ENCODE measurements at regions not wholly inside any gene's neighbourhood (a gene's known extent, or its start where the extent isn't known, plus 50 kb on each side); places are given as distances from the start of the nearest gene placed in this dataset.

DNA sequence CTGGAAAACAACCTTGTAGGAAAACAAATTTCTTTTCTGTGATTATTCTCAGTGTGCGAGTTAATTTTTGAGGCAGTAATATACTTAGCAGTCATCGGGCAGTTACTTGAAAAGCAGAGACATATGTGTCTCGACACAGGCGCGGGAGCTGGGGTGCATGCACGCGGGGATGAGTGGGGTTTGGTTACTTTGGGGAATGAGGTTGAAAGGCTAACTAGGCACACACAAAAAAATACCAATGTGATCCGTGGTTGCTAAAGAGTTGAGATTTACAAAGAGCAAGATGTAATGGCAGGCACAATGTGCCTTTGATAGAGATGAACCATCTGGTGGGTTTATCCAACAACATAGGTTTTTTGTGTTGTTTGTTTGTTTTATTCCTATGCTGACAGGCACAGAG, 703.8 kb upstream of the EEF2KMT start:
- dilution Hi-C loops (cut with MboI; ENCODE audit: extremely low pct_ligation_motif_present, low sequenced_read_pairs) = loop anchor here (25.0 kb wide), 1 partner anchor 89 kb away; no protein-coding TSS in a partner anchor
- DNase-seq (ENCODE audit: low read depth, low spot score) (no peak), FAIRE-seq (no peak)
- H3K9me3 ChIP-seq (ENCODE audit: control insufficient read depth, low read depth, low read length) = no peaks in the 10 kb centered on the region
- H3K4me1 ChIP-seq (ENCODE audit: control insufficient read depth, extremely low read depth, insufficient read depth, low read length) = no peaks in the 10 kb centered on the region
- H3K4me2 ChIP-seq (ENCODE audit: control insufficient read depth, extremely low read depth, insufficient read depth, low read depth, low read length) = no peak overlapping the region
- no peak overlapping the region for H2AFZ ChIP-seq (ENCODE audit: control insufficient read depth, low read length)
- H4K20me1 ChIP-seq (ENCODE audit: control insufficient read depth, extremely low read depth, insufficient read depth, low read length) = no peaks in the 10 kb centered on the region
- no peak overlapping the region for H3K27ac ChIP-seq (ENCODE audit: control insufficient read depth, insufficient read depth, low read length)
- H3K36me3 ChIP-seq (ENCODE audit: control insufficient read depth in 2 of 2, extremely low read depth in 1 of 2, insufficient read depth in 2 of 2, low read length in 2 of 2) = no peaks in the 10 kb centered on the region
- H3K9me1 ChIP-seq (ENCODE audit: control insufficient read depth, extremely low read depth, insufficient read depth, low read length) = no peaks in the 10 kb centered on the region
- H3K4me3 ChIP-seq (ENCODE audit: control insufficient read depth in 2 of 3, extremely low read depth in 1 of 3, insufficient read depth in 2 of 3, low read depth in 1 of 3, low read length in 3 of 3) = no peak overlapping the region
- H3K27me3 ChIP-seq (ENCODE audit: control insufficient read depth, extremely low read depth, insufficient read depth, low read length) = no peaks in the 10 kb centered on the region
- TF ChIP-seq, protein P1, sequence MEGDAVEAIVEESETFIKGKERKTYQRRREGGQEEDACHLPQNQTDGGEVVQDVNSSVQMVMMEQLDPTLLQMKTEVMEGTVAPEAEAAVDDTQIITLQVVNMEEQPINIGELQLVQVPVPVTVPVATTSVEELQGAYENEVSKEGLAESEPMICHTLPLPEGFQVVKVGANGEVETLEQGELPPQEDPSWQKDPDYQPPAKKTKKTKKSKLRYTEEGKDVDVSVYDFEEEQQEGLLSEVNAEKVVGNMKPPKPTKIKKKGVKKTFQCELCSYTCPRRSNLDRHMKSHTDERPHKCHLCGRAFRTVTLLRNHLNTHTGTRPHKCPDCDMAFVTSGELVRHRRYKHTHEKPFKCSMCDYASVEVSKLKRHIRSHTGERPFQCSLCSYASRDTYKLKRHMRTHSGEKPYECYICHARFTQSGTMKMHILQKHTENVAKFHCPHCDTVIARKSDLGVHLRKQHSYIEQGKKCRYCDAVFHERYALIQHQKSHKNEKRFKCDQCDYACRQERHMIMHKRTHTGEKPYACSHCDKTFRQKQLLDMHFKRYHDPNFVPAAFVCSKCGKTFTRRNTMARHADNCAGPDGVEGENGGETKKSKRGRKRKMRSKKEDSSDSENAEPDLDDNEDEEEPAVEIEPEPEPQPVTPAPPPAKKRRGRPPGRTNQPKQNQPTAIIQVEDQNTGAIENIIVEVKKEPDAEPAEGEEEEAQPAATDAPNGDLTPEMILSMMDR (optimal IDR thresholded peaks at IDR 0.05 in 1 of 3, IDR thresholded peaks at IDR 0.05 in 1 of 3, conservative IDR thresholded peaks at IDR 0.05 in 1 of 3; ENCODE audit: extremely low read depth in 1 of 3, insufficient read depth in 2 of 3, low read length in 3 of 3) = no peak
- no peaks in the 10 kb centered on the region for H3K79me2 ChIP-seq (ENCODE audit: control insufficient read depth, insufficient read depth, low read length)
- no peak overlapping the region for H3K9ac ChIP-seq (ENCODE audit: control insufficient read depth, extremely low read depth, insufficient read depth, low read length)

DNA sequence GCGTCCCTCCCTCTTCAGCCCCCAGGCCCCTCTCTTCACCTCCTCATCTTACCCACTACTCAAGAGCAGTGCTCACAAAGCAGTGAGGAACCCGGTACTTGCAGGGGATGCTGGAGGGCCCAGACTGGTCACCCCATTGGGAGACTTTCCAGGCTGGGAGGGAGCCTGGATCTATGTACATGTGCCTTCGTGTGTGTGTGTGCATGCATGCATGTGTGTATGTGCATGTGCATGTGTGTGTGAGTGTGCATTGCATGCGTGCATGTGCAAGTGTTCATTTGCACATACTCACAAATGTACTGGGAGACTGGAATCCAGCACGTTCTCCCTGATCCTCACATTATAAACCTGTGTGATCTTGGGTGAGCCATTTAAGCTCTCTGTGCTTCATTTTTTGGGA, 696.0 kb upstream of the EEF2KMT start:
- Histone ChIP-seq H3K9me3 (ENCODE audit: control insufficient read depth, low read depth, low read length) (no peaks in the 10 kb centered on the region), H3K36me3 (ENCODE audit: control insufficient read depth in 2 of 2, extremely low read depth in 1 of 2, insufficient read depth in 2 of 2, low read length in 2 of 2) (no peaks in the 10 kb centered on the region), H3K4me3 (ENCODE audit: control insufficient read depth in 2 of 3, extremely low read depth in 1 of 3, insufficient read depth in 2 of 3, low read depth in 1 of 3, low read length in 3 of 3) (no peak overlapping the region), H3K9me1 (ENCODE audit: control insufficient read depth, extremely low read depth, insufficient read depth, low read length) (no peaks in the 10 kb centered on the region), H3K4me2 (ENCODE audit: control insufficient read depth, extremely low read depth, insufficient read depth, low read depth, low read length) (no peak overlapping the region), H2AFZ (ENCODE audit: control insufficient read depth, low read length) (no peak overlapping the region), H3K27me3 (ENCODE audit: control insufficient read depth, extremely low read depth, insufficient read depth, low read length) (no peaks in the 10 kb centered on the region), H3K79me2 (ENCODE audit: control insufficient read depth, insufficient read depth, low read length) (no peaks in the 10 kb centered on the region), H4K20me1 (ENCODE audit: control insufficient read depth, extremely low read depth, insufficient read depth, low read length) (no peaks in the 10 kb centered on the region), H3K4me1 (ENCODE audit: control insufficient read depth, extremely low read depth, insufficient read depth, low read length) (no peaks in the 10 kb centered on the region), H3K9ac (ENCODE audit: control insufficient read depth, extremely low read depth, insufficient read depth, low read length) (no peak overlapping the region), H3K27ac (ENCODE audit: control insufficient read depth, insufficient read depth, low read length) (no peak overlapping the region)
- FAIRE-seq (no peak), DNase-seq (ENCODE audit: low read depth, low spot score) (no peak)
- dilution Hi-C loops (cut with MboI; ENCODE audit: extremely low pct_ligation_motif_present, low sequenced_read_pairs) = no loop called here
- TF ChIP-seq, protein P1 (optimal IDR thresholded peaks at IDR 0.05 in 1 of 3, IDR thresholded peaks at IDR 0.05 in 1 of 3, conservative IDR thresholded peaks at IDR 0.05 in 1 of 3; ENCODE audit: extremely low read depth in 1 of 3, insufficient read depth in 2 of 3, low read length in 3 of 3) = no peak
- TF ChIP-seq EZH2 (IDR thresholded peaks at IDR 0.05; ENCODE audit: low read length) = no peak

Measured in keratinocyte (primary cell).